ENCODE measurements at regions not wholly inside any gene's neighbourhood (a gene's known extent, or its start where the extent isn't known, plus 50 kb on each side); places are given as distances from the start of the nearest gene placed in this dataset.
A peak's percentile ranks its signal among the peaks of the same experiment; 100 is the strongest.

- DNase-seq, result no peak
Observed at GRCh38 chrX:9318213-9318612, 146.6 kb upstream of the TBL1X start.

- DNase-seq, result peak; percentile 70
Observed at GRCh38 chrX:9318766-9319165, 146.1 kb upstream of the TBL1X start.

GRCh38 chrX:9320940-9321339 is 143.9 kb upstream of the TBL1X start:
- DNase-seq, result no peak

GRCh38 chrX:9324676-9325075 is 140.2 kb upstream of the TBL1X start:
- DNase-seq, result no peak

GRCh38 chrX:9326369-9326768 is 138.5 kb upstream of the TBL1X start:
- DNase-seq, result no peak

DNA sequence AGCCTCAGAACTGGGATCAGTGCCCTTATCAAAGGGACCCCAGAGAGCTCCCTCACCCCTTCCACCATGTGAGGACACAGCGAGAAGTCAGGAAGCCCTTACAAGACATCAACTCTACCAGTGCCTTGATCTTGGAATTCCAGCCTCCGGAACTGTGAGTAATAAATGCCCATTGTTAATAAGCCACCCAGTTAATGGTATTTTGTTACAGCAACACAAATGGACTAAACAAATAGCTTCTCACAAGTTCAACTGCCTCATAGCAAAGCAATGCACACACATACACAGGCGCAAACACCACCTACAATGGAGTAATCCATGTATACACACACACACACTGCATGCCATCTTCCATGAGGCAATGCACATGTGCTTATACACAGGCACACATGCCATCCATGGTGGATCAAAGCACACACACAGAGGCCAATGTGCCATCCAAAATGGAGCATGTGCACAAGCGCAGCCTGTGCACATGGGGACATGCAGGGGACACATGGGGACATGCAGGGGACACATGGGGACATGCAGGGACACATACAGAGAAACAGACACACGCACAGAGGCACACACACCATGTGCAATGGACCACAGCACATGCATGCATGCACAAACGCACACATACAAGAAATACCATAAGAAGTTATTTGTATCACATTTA is 137.6 kb upstream of the TBL1X start:
- DNase-seq, result no peak

DNA sequence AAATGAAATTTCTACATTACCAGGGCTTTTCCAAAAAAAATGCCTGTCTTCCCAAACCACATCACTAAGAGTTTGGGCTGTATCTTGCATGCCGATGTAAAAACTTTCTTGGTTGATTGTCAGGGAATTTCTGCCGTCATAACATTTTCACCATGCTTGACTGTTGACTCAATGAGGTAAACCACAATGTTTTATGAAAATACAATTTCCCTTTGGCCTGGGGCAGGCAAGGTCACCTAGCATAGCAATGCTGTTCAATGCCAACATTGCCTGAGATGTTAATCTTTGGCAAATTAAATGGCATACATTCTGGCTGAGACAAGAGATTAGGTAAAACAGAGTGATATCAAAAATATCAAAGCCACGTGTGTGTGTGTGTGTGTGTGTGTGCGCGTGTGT is 137.1 kb upstream of the TBL1X start:
- no peak for DNase-seq

DNA sequence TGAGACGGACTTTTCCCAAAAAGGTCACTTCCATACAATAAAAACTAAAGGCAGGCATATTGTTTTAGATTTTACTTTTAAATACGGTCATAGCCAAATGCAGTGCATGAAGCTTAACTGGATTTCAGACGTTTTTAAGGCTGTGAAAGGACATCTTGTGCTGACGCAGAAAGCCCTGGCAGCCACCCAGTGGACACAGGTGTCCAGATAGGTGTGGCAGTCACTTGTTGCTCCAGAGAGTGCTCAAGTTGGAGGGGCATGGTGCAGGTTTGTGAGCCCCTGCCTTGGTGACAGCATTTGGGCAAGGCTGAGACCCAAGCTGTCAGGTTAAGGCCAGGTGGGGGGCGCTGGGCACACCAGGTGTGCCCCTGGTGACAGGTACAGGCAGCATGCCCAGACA is 135.8 kb upstream of the TBL1X start:
- DNase-seq, result no peak

- no peak for DNase-seq
Observed at GRCh38 chrX:9330249-9330982, 134.4 kb upstream of the TBL1X start.

GRCh38 chrX:9333873-9334560 is 130.8 kb upstream of the TBL1X start:
- no peak for DNase-seq

- no peak for DNase-seq
Observed at GRCh38 chrX:9335251-9335650, 129.6 kb upstream of the TBL1X start.

GRCh38 chrX:9336456-9336855 is 128.4 kb upstream of the TBL1X start:
- no peak for DNase-seq

DNA sequence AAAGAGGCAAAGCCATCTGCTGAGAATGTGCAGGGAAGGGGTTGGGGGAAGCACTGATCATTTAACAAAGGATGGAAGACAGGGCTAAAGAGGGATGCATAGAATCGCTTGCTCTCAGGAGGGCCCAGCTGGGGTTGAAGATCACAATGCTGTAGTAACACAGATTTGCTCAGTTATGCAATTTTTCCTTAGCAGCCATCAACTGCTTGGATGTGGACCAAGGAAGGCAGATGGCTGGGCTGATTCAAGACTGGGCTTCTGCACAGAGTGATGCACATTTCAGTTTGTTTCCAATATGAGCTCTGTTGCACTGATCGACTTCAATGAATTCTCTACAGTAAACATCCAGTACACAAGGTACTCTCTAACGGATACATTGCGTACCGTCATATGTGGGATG is 127.8 kb upstream of the TBL1X start:
- no peak for DNase-seq

GRCh38 chrX:9338986-9339385 is 125.9 kb upstream of the TBL1X start:
- no peak for DNase-seq

DNA sequence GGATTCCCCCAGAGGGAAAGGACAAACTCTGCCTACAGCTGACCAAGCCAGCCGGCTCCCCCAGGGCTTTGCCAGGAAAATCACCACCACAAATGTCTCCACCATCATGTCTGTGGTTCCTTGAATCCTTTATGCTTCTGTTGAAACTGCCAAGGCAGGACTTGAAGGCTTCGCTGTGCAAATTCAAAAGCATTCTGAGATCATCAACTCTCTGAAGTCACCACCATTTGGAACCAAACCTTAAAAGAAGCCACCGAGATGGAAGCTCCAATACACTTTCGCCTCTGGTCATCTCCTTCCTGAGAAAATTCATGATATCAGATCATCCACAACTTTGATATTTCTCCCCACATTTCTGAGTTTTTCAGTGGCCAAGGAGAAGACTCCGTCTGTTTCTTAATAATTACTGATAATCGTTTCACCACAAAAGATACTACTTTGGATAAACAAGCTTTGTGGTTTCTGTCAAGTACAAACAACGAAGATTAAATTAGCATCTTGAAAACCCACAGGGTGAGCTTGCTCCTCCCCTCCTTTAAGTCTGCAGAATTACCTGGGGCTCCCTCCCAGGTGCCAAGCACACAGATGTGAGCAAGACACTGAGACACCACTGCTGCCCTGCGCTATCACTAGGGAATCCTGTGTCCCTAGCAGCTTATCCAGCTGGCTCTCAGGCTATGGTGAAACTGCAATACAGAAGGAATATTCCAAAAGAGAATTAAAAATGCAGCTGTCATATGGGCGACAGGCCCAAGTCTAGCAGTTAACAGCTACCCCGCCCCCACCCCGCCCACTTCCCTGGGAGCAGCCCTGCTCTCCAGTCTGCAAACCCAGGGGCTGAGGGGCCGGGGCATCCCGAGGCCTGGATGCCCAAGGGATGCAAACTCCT is 125.0 kb upstream of the TBL1X start:
- DNase-seq, result no peak

DNA sequence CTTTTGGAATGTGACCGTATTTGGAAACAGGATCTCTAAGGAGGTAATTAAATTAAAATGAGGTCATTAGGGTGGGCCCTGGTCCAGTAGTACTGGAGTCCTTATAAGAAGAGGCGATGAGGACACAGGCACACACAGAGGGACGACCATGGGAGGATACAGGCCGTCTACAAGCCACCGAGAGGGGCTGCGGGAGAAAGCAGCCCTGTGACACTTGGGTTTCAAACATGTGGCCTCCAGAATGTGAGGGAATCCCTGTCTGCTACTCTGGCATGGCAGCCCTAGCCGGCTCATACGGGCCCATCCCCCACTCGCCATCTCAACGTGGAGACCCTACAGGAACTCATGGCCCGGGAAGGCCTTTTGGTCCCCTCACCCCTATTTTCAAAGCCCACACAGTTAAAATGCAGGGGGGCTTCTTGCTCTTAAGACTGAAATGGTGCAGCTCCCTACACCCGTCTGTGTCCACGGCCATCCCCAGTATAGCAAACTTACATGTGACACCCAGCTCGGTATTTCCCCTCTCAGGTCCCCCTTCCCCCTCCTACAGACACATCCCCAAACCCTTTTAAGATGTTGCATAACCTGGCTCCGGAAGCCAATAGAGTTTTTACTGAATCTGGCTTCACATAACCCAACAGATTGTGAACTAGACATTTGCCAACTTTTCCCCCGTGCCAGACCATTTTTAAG is 124.1 kb upstream of the TBL1X start:
- DNase-seq, result no peak

- DNase-seq, result peak; percentile 5
Observed at GRCh38 chrX:9341291-9342201, 123.3 kb upstream of the TBL1X start.

- DNase-seq, result peak; percentile 68
Observed at GRCh38 chrX:9342561-9343051, 122.3 kb upstream of the TBL1X start.

- no peak for DNase-seq
Observed at GRCh38 chrX:9343971-9344370, 120.9 kb upstream of the TBL1X start.

- DNase-seq, result no peak
Observed at GRCh38 chrX:9345957-9346356, 118.9 kb upstream of the TBL1X start.

All from NCI-H1105 treated with DMSO at 0.1 percent for 48 hours (cell line).